ENCODE measurements at regions not wholly inside any gene's neighbourhood (a gene's known extent, or its start where the extent isn't known, plus 50 kb on each side); places are given as distances from the start of the nearest gene placed in this dataset.

DNA sequence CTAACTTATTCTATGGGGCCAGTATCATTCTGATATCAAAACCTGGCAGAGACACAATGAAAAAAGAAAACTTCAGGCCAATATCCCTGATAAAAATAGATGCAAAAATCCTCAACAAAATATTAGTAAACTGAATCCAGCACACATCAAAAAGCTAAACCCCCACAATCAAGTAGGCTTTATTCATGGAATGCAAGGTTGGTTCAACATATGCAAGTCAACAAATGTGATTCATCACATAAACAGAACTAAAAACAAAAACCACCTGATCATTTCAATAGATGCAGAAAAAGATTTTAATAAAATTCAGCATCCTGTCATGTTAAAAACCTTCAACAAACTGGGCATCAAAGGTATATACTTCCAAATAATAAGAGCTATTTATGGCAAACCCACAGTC lies 133.9 kb upstream of the SSTR4 start:
- H3K27me3 Mint-ChIP-seq: no peaks in the 10 kb centered on the region
- no peaks in the 10 kb centered on the region for H3K4me1 Mint-ChIP-seq (ENCODE audit: low read depth)
- no peaks in the 10 kb centered on the region for H3K36me3 Mint-ChIP-seq (ENCODE audit: insufficient read depth)
- no peak overlapping the region for H3K27ac Mint-ChIP-seq
- no peak overlapping the region for H3K4me3 Mint-ChIP-seq (ENCODE audit: low read depth)
- TF ChIP-seq, protein P1, sequence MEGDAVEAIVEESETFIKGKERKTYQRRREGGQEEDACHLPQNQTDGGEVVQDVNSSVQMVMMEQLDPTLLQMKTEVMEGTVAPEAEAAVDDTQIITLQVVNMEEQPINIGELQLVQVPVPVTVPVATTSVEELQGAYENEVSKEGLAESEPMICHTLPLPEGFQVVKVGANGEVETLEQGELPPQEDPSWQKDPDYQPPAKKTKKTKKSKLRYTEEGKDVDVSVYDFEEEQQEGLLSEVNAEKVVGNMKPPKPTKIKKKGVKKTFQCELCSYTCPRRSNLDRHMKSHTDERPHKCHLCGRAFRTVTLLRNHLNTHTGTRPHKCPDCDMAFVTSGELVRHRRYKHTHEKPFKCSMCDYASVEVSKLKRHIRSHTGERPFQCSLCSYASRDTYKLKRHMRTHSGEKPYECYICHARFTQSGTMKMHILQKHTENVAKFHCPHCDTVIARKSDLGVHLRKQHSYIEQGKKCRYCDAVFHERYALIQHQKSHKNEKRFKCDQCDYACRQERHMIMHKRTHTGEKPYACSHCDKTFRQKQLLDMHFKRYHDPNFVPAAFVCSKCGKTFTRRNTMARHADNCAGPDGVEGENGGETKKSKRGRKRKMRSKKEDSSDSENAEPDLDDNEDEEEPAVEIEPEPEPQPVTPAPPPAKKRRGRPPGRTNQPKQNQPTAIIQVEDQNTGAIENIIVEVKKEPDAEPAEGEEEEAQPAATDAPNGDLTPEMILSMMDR (IDR thresholded peaks at IDR 0.05; ENCODE audit: unreplicated experiment): no peak
- DNase-seq (ENCODE audit: low spot score, unreplicated experiment): no peak
- H3K9me3 Mint-ChIP-seq (ENCODE audit: low read depth): peaks cover 18% of the 10 kb centered on the region

DNA sequence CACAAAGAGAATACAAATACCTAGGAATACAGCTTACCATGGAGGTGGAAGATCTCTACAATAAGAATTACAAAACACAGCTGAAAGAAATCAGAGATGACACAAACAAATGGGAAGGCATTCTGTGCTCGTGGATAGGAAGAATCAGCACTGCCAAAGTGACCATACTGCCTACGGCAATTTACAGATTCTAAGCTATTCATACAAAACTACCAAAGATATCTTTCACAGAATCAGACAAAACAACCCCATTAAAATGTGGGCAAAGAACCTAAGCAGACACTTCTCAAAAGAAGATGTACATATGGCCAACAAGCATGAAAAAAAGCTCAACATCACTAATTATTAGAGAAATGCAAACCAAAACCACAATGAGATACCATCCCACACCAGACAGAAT lies 133.2 kb upstream of the SSTR4 start:
- Mint-ChIP-seq H3K27ac (no peak overlapping the region), H3K9me3 (ENCODE audit: low read depth) (peaks cover 18% of the 10 kb centered on the region), H3K4me1 (ENCODE audit: low read depth) (no peaks in the 10 kb centered on the region), H3K36me3 (ENCODE audit: insufficient read depth) (no peaks in the 10 kb centered on the region), H3K4me3 (ENCODE audit: low read depth) (no peak overlapping the region), H3K27me3 (no peaks in the 10 kb centered on the region)
- DNase-seq (ENCODE audit: low spot score, unreplicated experiment): no peak
- TF ChIP-seq, protein P1 (IDR thresholded peaks at IDR 0.05; ENCODE audit: unreplicated experiment): no peak

DNA sequence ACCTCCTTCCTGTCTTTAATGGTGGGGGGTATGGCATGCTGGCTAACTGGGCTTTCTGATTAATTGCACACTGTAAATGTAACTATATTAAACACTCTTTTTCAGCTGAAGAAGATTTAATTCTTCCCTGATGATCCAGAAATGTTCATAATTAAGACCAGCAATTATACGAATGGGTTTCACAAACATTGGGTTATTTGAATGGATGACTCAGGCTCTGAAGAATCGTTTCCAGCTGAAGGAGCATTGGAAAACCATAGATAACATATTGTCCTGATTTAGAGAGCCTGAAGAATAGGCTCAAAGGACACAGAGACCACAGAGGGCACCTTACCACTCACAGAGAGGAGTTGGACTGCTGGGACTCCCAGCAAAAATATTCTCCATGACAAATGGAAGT lies 130.7 kb upstream of the SSTR4 start:
- Mint-ChIP-seq H3K4me3 (ENCODE audit: low read depth) (no peak overlapping the region), H3K36me3 (ENCODE audit: insufficient read depth) (no peaks in the 10 kb centered on the region), H3K27me3 (peaks cover 2% of the 10 kb centered on the region), H3K4me1 (ENCODE audit: low read depth) (no peaks in the 10 kb centered on the region), H3K27ac (no peak overlapping the region), H3K9me3 (ENCODE audit: low read depth) (peaks cover 18% of the 10 kb centered on the region)
- TF ChIP-seq, protein P1 (IDR thresholded peaks at IDR 0.05; ENCODE audit: unreplicated experiment): no peak
- no peak for DNase-seq (ENCODE audit: low spot score, unreplicated experiment)

DNA sequence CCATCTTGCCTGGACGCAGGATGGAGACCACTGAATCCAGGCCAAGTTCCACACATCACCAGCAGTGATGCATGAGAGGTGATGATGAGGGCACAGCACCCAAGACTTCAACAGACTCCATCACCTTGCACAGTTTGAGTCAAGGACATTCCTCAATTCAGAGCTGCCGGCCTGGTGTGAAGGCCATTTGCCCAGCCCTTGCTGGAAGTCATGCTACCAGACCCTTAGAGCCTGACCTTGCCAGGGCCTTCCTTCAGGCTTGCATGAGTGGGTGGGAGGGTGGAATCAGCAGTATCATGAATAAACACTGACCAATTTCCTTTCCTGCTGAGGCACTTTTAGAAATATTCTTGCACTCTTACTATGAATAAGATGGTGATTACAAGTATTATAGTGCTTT lies 130.2 kb upstream of the SSTR4 start:
- Mint-ChIP-seq H3K9me3 (ENCODE audit: low read depth) (peaks cover 18% of the 10 kb centered on the region), H3K27ac (no peak overlapping the region), H3K4me3 (ENCODE audit: low read depth) (no peak overlapping the region), H3K4me1 (ENCODE audit: low read depth) (no peaks in the 10 kb centered on the region), H3K36me3 (ENCODE audit: insufficient read depth) (no peaks in the 10 kb centered on the region), H3K27me3 (peaks cover 2% of the 10 kb centered on the region)
- DNase-seq (ENCODE audit: low spot score, unreplicated experiment): no peak
- TF ChIP-seq, protein P1 (IDR thresholded peaks at IDR 0.05; ENCODE audit: unreplicated experiment): no peak

DNA sequence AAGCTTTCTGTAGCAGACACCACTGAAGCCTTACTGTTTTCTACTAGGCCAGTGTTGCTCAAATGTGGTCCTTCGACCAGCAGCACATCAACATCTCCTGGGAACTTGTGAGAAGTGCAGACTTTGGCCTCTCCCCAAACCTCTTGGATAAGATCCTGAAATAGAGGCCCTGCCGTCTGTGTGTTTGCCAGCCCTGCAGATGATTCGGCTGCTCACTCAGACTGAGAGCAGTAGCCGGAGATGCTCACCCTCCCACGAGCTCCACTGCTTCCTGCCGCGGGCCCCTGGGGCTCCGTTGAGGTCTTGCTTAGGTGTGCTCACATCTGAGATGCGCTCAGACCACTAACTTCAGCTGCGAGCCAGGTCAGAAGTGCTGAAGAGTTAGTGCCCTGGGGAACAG lies 129.5 kb upstream of the SSTR4 start:
- TF ChIP-seq, protein P1 (IDR thresholded peaks at IDR 0.05; ENCODE audit: unreplicated experiment): no peak
- peaks cover 2% of the 10 kb centered on the region for H3K27me3 Mint-ChIP-seq
- no peak overlapping the region for H3K27ac Mint-ChIP-seq
- H3K4me1 Mint-ChIP-seq (ENCODE audit: low read depth): no peaks in the 10 kb centered on the region
- DNase-seq (ENCODE audit: low spot score, unreplicated experiment): no peak
- peaks cover 13% of the 10 kb centered on the region for H3K9me3 Mint-ChIP-seq (ENCODE audit: low read depth)
- no peak overlapping the region for H3K4me3 Mint-ChIP-seq (ENCODE audit: low read depth)
- H3K36me3 Mint-ChIP-seq (ENCODE audit: insufficient read depth): no peaks in the 10 kb centered on the region
